Psoas muscle (tissue), 7 donors: ENCODE measurements at regions not wholly inside any gene's neighbourhood (a gene's known extent, or its start where the extent isn't known, plus 50 kb on each side); places are given as distances from the start of the nearest gene placed in this dataset.

Experiments
- ATAC-seq, 4 donors: fragments of 200-7000 bp; cut with Tn5 transposase; one replicate each; pipeline ENCODE4 v1.9.1; 2020; ENCODE audit warnings: moderate library complexity in 3 of 4, mild to moderate bottlenecking in 2 of 4
- DNase-seq, 2 donors: peaks; one replicate each; pipeline ENCODE4 v3.0.0-alpha.2; 2020
- H3K27ac ChIP-seq: fragments of 200-600 bp; one replicate; pipeline ENCODE4 v1.8.0; 2022
- H3K27me3 ChIP-seq, 3 donors: fragments of 200-600 bp in 1 of 3; one replicate each; pipeline versions ENCODE4 v1.6.1 to v1.8.0; 2013 to 2022; ENCODE audit warnings: low read length in 2 of 3, mild to moderate bottlenecking in 2 of 3, moderate library complexity in 1 of 3; ENCODE audit not compliant: insufficient read depth in 3 of 3
- H3K36me3 ChIP-seq, 2 donors: fragments of 200-600 bp in 1 of 2; one replicate each; pipeline versions ENCODE4 v1.6.1 to v1.8.0; 2013 to 2022; ENCODE audit warnings: low read depth in 1 of 2, mild to moderate bottlenecking in 1 of 2, moderate library complexity in 1 of 2; ENCODE audit not compliant: insufficient read depth in 1 of 2
- H3K4me1 ChIP-seq: fragments of 200-600 bp; one replicate; pipeline ENCODE4 v1.8.0; 2022
- H3K4me3 ChIP-seq: fragments of 200-600 bp; one replicate; pipeline ENCODE4 v1.8.0; 2022; ENCODE audit warnings: mild to moderate bottlenecking
- H3K9me3 ChIP-seq: fragments of 200-600 bp; one replicate; pipeline ENCODE4 v1.8.0; 2022
- CTCF ChIP-seq: fragments of 200-600 bp; IDR thresholded peaks from one replicate; pipeline ENCODE4 v1.8.0; 2022; ENCODE audit warnings: antibody characterized with exemption
- WGBS, 3 donors: extraction: QIAGEN DNeasy Blood & Tissue Kit; methylation state at CpG; one replicate each; pipeline versions ENCODE4 v1.1.6 to v1.1.7; 2013; 5-methylcytosine and 5-hydroxymethylcytosine counted together
- intact Hi-C, 2 donors: fragments of 100-400 bp; cut with DNase I; formaldehyde crosslinking; loops; one replicate each; pipeline versions ENCODE4 v1.11.0 to v1.14.2; 2022
- donor health status: healthy with polysubstance abuse.
- donor health status: DM: no; HTN: no; CAD: no; lungs with moderate emphysema.
- donor health status: Bipolar disorder and iron deficiency.
- donor health status: healthy.
- donor health status: DM: yes; HTN: yes; CAD: no.
- donor health status: DM: no; HTN: no; CAD: no.
- donor health status: DM: yes; HTN: yes; CAD: no.

GRCh38 chr4:111812114-111812513 is 333.1 kb upstream of the FAM241A start:
- intact Hi-C loops, result no loop called here
- Histone ChIP-seq H3K4me3 (no peak overlapping the region), H3K27me3 (peaks cover 0 to 10% (median 0%) of the 10 kb centered on the region in 3 donors), H3K27ac (no peak overlapping the region), H3K36me3 (no peaks in the 10 kb centered on the region), H3K4me1 (no peaks in the 10 kb centered on the region), H3K9me3 (no peaks in the 10 kb centered on the region)
- 91 to 96% (median 92%) methylated on average over 3 of the region's 3 CpGs for WGBS, 3 donors
- TF ChIP-seq CTCF, result no peak
- no peak for DNase-seq
- ATAC-seq, result no peak

GRCh38 chr4:111812760-111813159 is 332.5 kb upstream of the FAM241A start:
- Histone ChIP-seq H3K36me3 (no peaks in the 10 kb centered on the region), H3K27me3 (peaks cover 0 to 4% (median 0%) of the 10 kb centered on the region in 3 donors), H3K4me1 (no peaks in the 10 kb centered on the region), H3K4me3 (no peak overlapping the region), H3K27ac (no peak overlapping the region), H3K9me3 (no peaks in the 10 kb centered on the region)
- no peak for DNase-seq
- no peak for ATAC-seq
- intact Hi-C loops, result no loop called here
- WGBS, 3 donors, result 64 to 84% (median 81%) methylated on average over 1 of the region's 1 CpG
- TF ChIP-seq CTCF, result no peak

GRCh38 chr4:111813555-111814140 is 331.6 kb upstream of the FAM241A start:
- no peak for DNase-seq
- TF ChIP-seq CTCF, result no peak
- no peaks in the 10 kb centered on the region for H3K4me1 ChIP-seq
- intact Hi-C loops, result no loop called here
- H3K9me3 ChIP-seq, result no peaks in the 10 kb centered on the region
- no peak overlapping the region for H3K4me3 ChIP-seq
- no peaks in the 10 kb centered on the region for H3K36me3 ChIP-seq
- WGBS, 3 donors, result 50 to 56% (median 55%) methylated on average over 3 of the region's 3 CpGs
- no peak overlapping the region for H3K27ac ChIP-seq
- peaks cover 0 to 4% (median 0%) of the 10 kb centered on the region in 3 donors for H3K27me3 ChIP-seq
- no peak for ATAC-seq

- Histone ChIP-seq H3K27ac (no peak overlapping the region), H3K4me1 (no peaks in the 10 kb centered on the region), H3K4me3 (no peak overlapping the region), H3K27me3 (no peaks in the 10 kb centered on the region), H3K9me3 (no peaks in the 10 kb centered on the region), H3K36me3 (no peaks in the 10 kb centered on the region)
- DNase-seq, result no peak
- no peak for ATAC-seq
- intact Hi-C loops, result no loop called here
- 22 to 31% (median 28%) methylated on average over 6 of the region's 6 CpGs for WGBS, 3 donors
- no peak for TF ChIP-seq CTCF
These were observed 330.3 kb upstream of the FAM241A start for GRCh38 chr4:111814961-111815360.

- intact Hi-C loops, result no loop called here
These were observed 323.9 kb upstream of the FAM241A start for GRCh38 chr4:111821342-111821741.

More at GRCh38 chr4:111821342-111821741, 323.9 kb upstream of the FAM241A start:
- Histone ChIP-seq H3K4me1 (no peaks in the 10 kb centered on the region), H3K36me3 (no peaks in the 10 kb centered on the region), H3K9me3 (no peaks in the 10 kb centered on the region), H3K27ac (no peak overlapping the region), H3K27me3 (no peaks in the 10 kb centered on the region), H3K4me3 (no peak overlapping the region)
- TF ChIP-seq CTCF, result no peak
- ATAC-seq (no peak), DNase-seq (no peak)
